Forelimb muscle (tissue), 1 donor: ENCODE measurements at regions not wholly inside any gene's neighbourhood (a gene's known extent, or its start where the extent isn't known, plus 50 kb on each side); places are given as distances from the start of the nearest gene placed in this dataset.
"Not testable (repeated sequence)": the region's sequence is repeated elsewhere in the genome, so short reads cannot be mapped to it uniquely, and the experiment has no call there.

Experiments
- DNase-seq: peaks from one replicate; pipeline ENCODE4 v3.0.0-alpha.2; 2013; ENCODE audit warnings: low read depth

GRCh38 chr1:232139444-232139843 lies 490.5 kb downstream of the SIPA1L2 start:
- DNase-seq: no peak

DNA sequence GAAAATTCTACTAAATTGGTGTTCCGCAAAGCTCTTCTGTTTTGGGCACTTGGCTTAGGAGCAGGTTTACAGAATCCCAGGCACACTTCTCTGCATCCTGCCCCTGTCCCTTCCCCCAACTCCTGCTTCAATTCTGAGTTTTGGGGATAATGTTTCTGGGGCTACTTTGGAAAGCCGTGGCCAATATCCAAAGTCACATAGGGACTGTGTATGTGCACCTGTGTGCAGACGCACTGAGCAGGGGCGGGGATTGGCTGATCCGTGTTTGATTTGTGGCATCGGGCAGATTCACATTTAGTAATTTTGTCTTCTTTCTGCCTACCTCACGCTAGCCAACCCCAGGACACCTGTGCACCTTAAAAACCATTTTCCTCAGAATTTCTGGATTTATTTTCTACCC lies 491.9 kb downstream of the SIPA1L2 start:
- DNase-seq: no peak

- no peak for DNase-seq
Observed at GRCh38 chr1:232137066-232137465, 492.9 kb downstream of the SIPA1L2 start.

DNA sequence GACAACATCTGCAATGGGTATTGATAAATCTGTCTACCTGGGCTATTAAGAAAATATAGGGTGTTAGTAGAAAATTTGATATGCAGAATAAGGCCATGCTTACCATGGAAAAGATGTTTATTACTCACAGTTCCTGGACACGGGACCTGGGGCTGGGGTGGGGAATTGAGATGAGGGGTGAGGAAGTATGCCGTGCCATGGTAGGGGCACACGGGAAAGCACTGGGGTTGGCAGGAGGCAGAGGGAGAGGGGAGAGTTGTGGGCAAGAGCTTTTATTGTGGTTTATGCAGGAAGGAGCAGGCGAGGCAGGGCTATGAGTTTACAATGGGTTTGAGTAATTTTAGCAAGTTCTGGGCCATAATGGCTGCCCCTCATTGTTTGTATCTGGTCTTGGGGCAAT lies 493.8 kb downstream of the SIPA1L2 start:
- no peak for DNase-seq

DNA sequence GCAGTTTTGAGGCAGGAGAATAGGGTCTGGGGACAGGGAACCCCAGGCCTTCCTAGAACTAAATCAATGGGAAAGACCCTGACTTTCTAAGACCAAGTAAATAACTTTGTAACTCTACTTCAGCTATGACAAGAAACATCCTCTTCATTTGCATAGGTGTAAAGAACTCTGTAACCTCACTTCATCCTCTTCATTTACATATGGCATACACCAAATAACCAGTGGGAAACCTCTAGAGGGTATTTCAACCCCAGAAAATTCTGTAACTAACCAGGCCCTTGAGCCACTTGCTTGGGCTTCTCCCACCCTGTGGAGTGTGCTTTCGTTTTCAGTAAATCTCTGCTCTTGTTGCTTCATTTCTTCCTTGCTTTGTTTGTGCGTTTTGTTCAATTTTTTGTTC lies 495.6 kb downstream of the SIPA1L2 start:
- no peak for DNase-seq

DNA sequence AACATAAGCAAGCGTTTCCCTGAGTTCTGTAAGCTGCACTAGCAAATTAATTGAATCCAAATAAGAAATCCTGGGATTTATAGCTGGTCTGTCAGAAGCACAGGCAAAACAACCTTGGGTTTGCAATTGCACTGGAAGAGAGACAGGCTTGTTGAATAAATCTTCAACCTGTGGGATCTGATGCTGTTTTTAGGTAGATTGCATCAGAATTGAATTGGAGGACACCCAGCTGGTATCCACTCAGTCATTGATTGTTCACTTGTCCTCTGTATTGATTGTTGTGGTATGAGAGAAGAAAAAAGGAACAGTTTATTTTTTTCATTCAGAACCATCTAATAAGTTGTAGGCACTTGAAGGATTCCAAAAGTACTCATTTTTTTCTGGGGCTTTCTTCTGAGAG lies 497.4 kb downstream of the SIPA1L2 start:
- DNase-seq: no peak

GRCh38 chr1:232131715-232132391 lies 498.1 kb downstream of the SIPA1L2 start:
- no peak for DNase-seq

GRCh38 chr1:232130815-232131480 lies 499.0 kb downstream of the SIPA1L2 start:
- no peak for DNase-seq

GRCh38 chr1:232127190-232127589 lies 500.6 kb downstream of the DISC1 start:
- DNase-seq: no peak

DNA sequence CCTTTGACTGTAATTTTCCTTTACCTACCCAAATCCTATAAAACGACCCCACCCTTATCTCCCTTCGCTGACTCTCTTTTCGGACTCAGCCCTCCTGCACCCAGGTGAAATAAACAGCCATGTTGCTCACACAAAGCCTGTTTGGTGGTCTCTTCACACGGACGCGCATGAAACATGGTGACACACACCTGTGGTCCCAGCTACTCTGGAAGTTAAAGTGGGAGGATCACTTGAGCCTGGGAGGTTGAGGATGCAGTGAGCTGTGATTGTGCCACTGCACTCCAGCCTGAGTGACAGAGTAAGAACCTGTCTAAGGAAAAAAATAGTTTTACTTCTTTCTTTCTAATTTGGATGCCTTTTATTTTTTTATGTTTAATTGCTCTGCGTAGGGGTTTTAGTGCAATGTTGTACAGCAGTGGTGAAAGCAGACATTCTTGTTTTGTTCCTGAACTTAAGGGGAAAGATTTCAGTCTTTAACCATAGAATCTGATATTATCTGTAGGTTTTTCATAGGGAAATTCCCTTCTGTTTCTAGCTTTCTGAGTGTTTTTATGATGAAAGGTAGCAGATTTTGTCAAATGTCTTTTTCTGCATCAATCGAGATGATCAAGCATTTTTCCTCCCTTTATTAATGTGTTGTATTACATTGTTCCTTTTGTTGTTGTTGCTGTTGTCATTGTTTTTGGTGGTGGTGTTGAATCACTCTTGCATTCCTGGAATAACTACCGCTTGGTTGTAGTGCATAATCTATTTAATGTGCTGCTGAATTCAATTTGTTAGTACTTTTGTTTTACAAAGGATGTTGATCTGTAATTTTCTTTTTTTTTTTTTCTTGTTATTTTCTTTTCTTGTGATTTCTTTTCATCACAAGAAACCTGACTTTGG lies 497.4 kb downstream of the DISC1 start:
- no peak for DNase-seq

GRCh38 chr1:232117903-232118302 lies 491.3 kb downstream of the DISC1 start:
- DNase-seq: not testable (repeated sequence)

DNA sequence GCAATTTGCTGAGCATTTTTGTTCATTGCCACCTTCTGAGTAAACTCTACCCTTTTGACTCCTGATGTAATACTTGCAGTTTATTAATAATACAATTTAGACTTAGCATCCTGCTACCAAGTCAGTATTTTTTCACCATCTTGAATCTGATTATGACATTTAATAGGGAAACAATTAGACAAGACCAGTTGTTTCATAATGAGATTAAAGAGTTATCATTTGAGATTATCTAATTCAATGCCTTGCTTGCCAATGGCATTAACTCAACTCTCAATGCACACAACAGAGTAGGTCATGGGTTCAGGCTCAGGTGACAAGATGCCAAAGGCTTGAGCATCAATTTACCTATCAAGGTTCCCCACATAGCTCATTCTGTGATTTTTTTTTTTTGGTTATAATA lies 488.4 kb downstream of the DISC1 start:
- no peak for DNase-seq

DNA sequence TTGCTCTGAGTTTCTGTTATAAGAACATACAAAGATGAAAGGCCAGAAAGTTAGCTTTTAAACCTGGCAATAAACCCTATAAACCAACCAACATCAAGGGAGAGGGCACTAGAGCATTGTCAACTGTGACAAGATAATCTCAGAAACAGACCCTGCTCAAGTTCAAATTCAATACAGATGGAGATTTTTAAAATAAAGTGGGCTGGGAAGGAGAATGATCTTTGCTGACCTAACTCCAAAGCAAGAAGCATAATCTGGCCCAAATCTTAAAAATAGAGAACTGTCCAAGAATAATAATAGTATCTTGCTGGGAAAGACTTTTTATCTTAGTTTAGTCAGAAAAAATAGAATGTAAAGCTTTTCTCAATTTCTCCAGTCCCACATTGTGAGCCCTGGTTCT lies 485.5 kb downstream of the DISC1 start:
- DNase-seq: no peak

- DNase-seq: no peak
Observed at GRCh38 chr1:232111611-232112010, 485.0 kb downstream of the DISC1 start.

DNA sequence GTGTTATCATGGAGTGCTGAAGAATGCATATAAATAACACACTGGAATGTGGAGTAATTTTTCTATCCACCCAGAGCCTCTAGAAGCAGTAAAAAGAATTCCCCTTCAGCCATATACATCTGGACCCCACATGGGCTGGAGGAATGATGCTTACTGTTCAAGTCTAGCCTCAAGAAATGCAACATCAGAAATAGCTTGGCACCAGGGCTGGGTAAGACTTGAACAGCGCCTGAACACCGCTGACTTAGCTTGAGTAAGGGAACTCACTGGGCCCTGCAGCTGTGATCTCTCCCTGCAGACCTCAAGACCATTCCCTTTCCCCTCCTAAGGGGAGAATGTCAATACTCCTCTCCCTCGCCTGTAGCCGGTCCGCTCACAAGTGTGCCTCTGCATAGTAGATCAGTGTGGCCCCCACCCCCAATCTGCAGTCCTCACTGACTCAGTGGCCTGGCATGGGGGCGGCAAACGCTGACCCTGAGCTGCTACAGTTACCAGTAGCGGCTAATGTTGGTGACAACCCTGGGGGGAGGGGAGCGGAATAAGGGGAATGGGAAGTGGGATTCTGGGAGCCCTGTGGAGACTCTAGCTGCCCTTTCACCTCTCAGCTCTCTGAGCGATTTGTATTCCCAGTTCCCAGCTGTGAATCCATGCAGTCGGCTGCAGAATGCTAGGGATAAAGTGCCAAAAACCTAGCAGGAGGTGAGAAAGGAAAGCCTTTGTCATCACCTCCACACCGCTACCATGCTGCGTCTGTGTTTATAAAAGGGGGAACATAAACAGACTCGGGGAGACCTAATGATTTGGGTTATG lies 483.9 kb downstream of the DISC1 start:
- DNase-seq: no peak

- no peak for DNase-seq
Observed at GRCh38 chr1:232109391-232109790, 482.8 kb downstream of the DISC1 start.

GRCh38 chr1:232108598-232108997 lies 482.0 kb downstream of the DISC1 start:
- DNase-seq: no peak

GRCh38 chr1:232106415-232106814 lies 479.8 kb downstream of the DISC1 start:
- DNase-seq: no peak

DNA sequence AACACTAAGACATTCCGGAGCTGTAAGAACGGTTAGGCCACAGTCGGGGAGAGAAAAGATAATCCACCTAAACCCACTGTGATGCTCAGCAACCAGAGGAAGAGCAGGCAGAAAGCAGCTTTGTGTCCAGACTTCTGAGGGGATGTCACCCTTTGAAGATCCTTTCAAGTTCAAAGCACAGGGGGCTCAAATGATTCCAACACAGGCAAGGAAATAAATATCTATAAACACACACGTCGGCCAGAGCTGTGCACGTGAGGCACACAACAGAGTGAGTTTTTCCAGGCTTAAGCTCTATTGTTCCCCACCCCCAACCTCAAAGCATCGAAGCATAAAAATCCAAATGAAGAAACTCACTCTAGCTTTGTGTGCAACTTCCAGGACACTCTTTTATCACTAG lies 479.0 kb downstream of the DISC1 start:
- DNase-seq: no peak

- peak; percentile 25 for DNase-seq
Observed at GRCh38 chr1:232101231-232101630, 474.6 kb downstream of the DISC1 start.

DNA sequence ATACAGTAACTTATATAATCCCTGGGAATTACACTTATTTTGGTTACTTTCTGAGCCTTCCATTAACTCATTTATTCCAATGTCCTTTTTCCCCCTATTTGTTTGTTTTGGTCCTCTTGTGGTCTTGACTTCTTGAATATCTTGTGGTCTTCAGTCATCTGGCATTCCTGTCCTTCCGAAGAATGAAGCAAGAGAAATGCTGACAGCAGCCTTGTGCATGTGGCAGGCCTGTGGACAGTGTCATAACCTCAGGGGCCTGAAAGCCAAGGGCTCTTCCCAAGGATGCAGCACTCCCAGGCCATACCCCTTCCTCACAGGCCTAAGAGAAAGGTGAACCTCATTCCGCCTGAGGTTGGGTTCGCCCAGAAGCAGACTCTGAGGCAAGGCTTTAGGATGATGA lies 470.2 kb downstream of the DISC1 start:
- no peak for DNase-seq
